GM21825 (cell line): ENCODE measurements at regions not wholly inside any gene's neighbourhood (a gene's known extent, or its start where the extent isn't known, plus 50 kb on each side); places are given as distances from the start of the nearest gene placed in this dataset.

Source experiments
- ATAC-seq: cut with Tn5 transposase; IDR thresholded peaks from one replicate; pipeline ENCODE4 v1.9.1; 2021; ENCODE audit warnings: mild to moderate bottlenecking, moderate library complexity; ENCODE audit not compliant: unreplicated experiment

- no peak for ATAC-seq
Observed at GRCh38 chr9:80222466-80223169, 650.9 kb downstream of the TLE4 start.

GRCh38 chr9:80218328-80218727 lies 646.6 kb downstream of the TLE4 start:
- ATAC-seq: no peak

GRCh38 chr9:80213613-80214012 lies 641.8 kb downstream of the TLE4 start:
- no peak for ATAC-seq

- no peak for ATAC-seq
Observed at GRCh38 chr9:80208696-80209095, 636.9 kb downstream of the TLE4 start.

- ATAC-seq: no peak
Observed at GRCh38 chr9:80204054-80204453, 632.3 kb downstream of the TLE4 start.

- no peak for ATAC-seq
Observed at GRCh38 chr9:80197661-80198060, 625.9 kb downstream of the TLE4 start.

- ATAC-seq: no peak
Observed at GRCh38 chr9:80191108-80191507, 619.3 kb downstream of the TLE4 start.

GRCh38 chr9:80188579-80188978 lies 616.8 kb downstream of the TLE4 start:
- ATAC-seq: no peak

- ATAC-seq: no peak
Observed at GRCh38 chr9:80185112-80185738, 613.5 kb downstream of the TLE4 start.

GRCh38 chr9:80177949-80178480 lies 606.2 kb downstream of the TLE4 start:
- no peak for ATAC-seq

GRCh38 chr9:80175286-80176150 lies 603.8 kb downstream of the TLE4 start:
- peak; percentile 55 for ATAC-seq

GRCh38 chr9:80163889-80164288 lies 592.1 kb downstream of the TLE4 start:
- ATAC-seq: peak; percentile 76

GRCh38 chr9:80158554-80159170 lies 586.9 kb downstream of the TLE4 start:
- no peak for ATAC-seq

- no peak for ATAC-seq
Observed at GRCh38 chr9:80158131-80158530, 586.4 kb downstream of the TLE4 start.

GRCh38 chr9:80157561-80157983 lies 585.8 kb downstream of the TLE4 start:
- no peak for ATAC-seq

GRCh38 chr9:80156756-80157472 lies 585.1 kb downstream of the TLE4 start:
- peak; percentile 71 for ATAC-seq

- ATAC-seq: no peak
Observed at GRCh38 chr9:80156262-80156661, 584.5 kb downstream of the TLE4 start.

- no peak for ATAC-seq
Observed at GRCh38 chr9:80147866-80148265, 576.1 kb downstream of the TLE4 start.

- ATAC-seq: no peak
Observed at GRCh38 chr9:80146466-80146865, 574.7 kb downstream of the TLE4 start.

GRCh38 chr9:80144856-80145255 lies 573.1 kb downstream of the TLE4 start:
- ATAC-seq: no peak
